Left ventricle myocardium superior (tissue), 1 donor: ENCODE measurements at regions not wholly inside any gene's neighbourhood (a gene's known extent, or its start where the extent isn't known, plus 50 kb on each side); places are given as distances from the start of the nearest gene placed in this dataset.

Source experiments
- ATAC-seq: fragments of 200-7000 bp; cut with Tn5 transposase; one replicate; pipeline ENCODE4 v1.9.1; 2020; ENCODE audit warnings: mild to moderate bottlenecking, moderate library complexity
- DNase-seq: peaks from one replicate; pipeline ENCODE4 v3.0.0-alpha.2; 2020
- intact Hi-C: fragments of 100-400 bp; cut with micrococcal nuclease; formaldehyde crosslinking; loops from one replicate; pipeline ENCODE4 v1.11.0; 2022
- donor health status: DM: no; HTN: yes; CAD: no; lungs with severe emphysema.

DNA sequence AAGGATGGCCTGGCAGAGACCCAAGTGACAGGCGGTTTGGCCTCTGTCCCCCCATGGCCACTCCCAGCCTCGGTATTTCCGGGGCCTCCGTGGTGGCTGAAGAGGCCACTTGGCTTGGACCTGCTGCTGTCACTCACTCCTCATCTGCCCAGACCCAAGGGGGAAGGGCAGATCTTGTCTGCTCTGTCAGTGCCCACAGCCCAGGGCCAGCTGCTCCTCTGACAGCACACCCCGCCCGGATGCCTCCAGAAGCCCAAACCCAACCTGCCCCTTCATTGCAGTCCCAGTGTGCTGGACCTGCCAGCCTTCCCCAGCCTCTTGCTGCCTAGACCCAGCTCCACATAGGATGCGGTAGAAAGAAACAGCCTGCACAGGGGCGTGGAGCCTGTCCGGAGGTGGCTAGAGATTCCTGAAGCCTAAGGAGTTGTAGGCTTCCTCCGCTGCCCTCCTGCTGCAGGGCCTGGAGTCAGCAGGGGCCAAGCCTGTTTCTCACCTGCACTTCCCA lies 52.0 kb downstream of the MAGEF1 start:
- ATAC-seq (no peak), DNase-seq (peak; percentile 36)
- intact Hi-C loops, result no loop called here

DNA sequence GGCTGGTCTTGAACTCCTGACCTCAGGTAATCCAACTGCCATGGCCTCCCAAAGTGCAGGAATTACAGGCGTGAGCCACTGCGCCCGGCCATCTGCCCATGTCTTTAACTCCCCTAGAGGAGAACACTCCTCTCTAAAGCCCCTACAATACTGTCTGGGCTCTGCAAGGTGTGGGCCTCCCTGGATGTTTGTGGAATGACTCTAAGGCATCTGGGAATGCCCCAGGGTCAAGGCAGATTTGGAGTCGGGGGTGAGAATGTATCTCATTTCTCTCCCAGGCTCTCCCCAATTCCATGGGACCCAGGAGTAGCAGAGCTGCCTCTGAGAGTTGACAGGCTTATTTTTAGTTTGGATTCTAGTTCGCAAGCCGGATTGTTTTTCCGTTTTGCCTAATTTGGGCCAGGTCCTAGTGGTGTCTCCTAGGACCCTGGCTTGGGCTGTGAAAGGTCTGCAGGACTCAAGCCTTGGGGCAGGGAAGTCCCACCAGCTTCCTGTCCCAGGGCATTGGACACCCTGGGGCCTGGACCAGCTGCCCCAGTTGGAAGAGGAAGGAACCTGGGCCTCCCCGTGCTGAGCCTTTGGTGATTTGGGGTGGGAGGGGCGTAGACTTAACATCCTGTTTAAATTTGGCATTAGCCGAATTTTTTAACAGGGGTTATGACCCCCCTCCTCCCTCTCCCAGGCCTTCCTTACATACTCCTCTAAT lies 53.5 kb downstream of the MAGEF1 start:
- DNase-seq, result peak; percentile 43

DNA sequence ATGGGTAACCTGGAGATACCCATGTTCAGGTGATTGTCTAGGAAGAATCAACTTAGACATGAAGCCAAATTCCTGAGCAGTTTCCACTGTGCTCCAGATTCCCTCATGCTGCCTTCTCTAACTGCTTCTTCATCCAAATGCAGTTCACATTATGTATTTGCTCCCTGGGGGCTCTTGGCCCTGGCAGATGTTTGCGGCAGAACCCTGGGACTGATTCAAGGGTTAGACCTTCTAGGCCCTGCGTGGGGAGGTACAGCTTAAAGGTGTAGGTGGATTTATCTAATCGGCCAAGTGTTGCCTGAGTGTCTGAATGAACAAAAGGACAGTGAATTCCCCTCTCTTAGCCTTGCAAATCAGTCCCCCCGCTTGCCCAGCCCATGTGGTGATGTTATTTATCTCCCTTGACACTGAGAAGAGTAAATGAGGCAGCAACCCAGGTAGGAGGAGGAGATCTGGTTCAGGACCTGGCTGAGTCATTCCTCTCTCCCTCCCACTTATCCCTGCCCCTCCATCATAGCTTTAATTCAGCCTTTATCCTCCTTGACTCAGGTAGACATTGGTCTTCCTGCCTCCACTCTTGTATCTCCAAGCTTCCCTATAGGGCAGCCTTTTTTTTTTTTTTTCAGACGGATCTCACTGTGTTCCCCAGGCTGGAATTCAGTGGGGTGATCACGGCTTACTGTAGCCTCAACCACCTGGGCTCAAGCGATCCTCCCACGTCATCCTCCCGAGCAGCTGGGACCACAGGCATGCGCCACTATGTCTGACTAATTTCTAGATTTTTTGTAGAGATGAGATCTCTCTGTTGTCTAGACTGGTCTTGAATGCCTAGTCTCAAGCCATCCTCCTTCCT lies 54.8 kb downstream of the MAGEF1 start:
- DNase-seq (peak; percentile 12), ATAC-seq (no peak)
- intact Hi-C loops, result no loop called here

More for the DNA sequence above, 53.5 kb downstream of the MAGEF1 start:
- intact Hi-C loops, result no loop called here
- ATAC-seq, result peak; percentile 63

DNA sequence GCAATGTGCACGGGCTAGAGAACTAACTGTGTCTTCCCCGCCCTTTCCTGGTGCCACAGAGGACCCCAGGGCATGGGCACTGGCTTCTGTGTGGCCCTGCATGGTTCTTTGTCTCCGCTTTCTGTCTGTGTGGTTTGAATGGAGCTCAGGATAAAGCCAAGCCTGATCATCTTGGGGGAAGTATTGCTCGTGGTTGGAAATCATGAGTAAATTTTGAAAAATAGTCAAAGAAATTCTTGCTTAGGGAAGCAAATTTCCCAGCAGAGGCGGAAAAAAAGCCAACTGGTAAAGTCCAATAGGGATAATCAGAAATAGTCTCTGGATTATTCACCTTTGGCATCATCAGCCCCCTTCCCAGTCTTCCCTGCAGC lies 55.4 kb downstream of the MAGEF1 start:
- no peak for ATAC-seq
- intact Hi-C loops, result no loop called here
- no peak for DNase-seq

DNA sequence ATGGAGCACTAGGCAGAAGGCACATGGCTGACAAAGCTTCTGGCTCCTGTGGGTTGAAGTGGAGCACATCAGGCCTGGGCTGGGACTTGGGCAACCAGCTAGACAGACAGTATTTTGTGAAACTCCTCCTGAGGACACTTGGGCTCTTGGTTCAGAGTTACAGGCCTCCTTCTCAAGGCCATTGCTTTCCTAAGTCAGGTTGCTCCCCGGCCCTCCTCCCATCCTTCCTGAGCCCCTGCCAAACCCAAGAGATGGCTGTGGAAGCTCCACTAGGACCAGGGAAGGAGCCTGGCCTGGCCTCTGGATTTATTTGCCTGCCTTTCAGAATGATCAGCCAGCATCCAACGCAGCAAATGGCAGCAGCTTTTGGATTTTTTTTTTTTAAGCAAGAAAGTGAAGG lies 56.3 kb downstream of the MAGEF1 start:
- ATAC-seq (no peak), DNase-seq (peak; percentile 7)

DNA sequence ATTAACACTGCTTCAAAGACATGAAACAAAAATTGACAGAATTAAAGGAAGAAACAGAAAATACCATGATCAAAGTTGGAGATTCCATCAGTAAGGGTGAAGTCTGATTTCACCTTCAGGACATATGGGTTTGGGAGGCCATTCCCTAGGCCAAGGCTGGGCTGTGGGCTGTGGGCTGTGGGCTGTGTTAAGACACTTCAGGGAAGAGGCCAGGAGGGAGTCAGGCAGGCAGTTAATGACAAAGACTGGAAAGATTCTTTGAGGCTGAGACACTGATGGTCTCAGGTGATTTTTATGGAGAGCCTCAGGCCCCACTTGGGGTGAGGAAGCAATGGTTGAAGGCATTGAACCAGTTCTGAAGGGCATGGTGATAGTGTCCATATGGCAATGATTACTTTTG lies 57.5 kb downstream of the MAGEF1 start:
- intact Hi-C loops, result no loop called here
- peak; percentile 7 for DNase-seq

More for the DNA sequence above, 56.3 kb downstream of the MAGEF1 start:
- intact Hi-C loops, result no loop called here

DNA sequence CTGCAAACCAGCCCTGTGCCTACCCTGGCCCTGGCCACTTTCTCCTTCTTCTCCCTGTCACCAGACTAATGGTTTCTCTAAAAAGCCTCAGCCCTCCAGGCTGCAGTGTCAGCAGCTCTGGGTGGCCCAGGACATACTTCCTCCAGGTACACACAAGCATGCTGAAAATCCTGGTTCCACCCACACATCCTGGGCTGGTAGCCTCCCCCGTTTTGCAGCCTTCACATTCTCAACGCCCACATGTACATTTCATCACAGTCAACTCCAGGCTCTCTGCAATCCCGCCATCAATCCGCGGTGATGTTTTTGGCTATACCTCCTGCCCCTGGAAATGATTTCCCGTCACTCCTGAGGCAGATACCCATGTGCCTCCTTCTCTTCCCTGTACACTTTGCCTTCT lies 59.4 kb downstream of the MAGEF1 start:
- no peak for ATAC-seq
- DNase-seq, result peak; percentile 11
- intact Hi-C loops, result no loop called here

More for the DNA sequence above, 57.5 kb downstream of the MAGEF1 start:
- no peak for ATAC-seq

DNA sequence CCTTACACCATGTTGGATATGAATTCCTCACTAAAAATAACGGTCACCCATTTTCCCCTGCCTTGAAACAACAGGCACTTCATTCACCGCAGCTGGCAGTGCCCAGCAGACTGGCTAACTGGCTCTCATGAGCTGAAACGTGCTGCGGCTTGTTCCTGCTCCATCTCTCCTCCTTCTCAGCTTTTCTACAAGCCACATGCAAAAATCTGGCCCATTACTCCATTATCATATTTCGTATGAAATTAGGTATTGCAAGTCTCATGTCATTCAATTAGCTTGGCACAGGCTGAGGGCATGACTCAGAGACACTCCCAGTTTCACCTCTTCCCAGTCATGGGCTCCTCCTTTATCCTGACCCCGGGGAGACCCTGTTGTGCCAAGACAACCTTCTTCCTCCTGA lies 60.0 kb downstream of the MAGEF1 start:
- peak; percentile 63 for ATAC-seq
- no peak for DNase-seq
- intact Hi-C loops, result no loop called here

DNA sequence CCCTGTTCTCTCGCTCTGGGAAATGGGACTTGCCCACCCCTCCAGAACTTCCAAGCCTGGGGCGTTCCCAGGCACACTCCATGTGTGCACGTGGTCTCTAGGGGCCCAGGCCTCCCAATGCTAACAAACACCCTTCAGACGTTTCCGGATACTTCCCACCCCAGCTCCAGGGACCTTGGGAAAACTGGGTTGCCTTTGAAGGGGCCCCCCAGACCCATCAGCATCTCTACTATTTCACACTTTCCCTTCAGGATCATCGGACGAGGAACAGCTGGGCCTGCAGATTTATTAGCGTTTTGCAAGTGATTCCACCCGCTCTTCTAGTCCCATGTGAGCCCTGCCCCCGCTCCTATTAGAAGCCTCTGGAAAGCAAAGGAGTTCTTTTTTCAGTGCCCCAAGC lies 63.2 kb downstream of the MAGEF1 start:
- intact Hi-C loops, result no loop called here
- DNase-seq (peak; percentile 23), ATAC-seq (peak; percentile 32)

DNA sequence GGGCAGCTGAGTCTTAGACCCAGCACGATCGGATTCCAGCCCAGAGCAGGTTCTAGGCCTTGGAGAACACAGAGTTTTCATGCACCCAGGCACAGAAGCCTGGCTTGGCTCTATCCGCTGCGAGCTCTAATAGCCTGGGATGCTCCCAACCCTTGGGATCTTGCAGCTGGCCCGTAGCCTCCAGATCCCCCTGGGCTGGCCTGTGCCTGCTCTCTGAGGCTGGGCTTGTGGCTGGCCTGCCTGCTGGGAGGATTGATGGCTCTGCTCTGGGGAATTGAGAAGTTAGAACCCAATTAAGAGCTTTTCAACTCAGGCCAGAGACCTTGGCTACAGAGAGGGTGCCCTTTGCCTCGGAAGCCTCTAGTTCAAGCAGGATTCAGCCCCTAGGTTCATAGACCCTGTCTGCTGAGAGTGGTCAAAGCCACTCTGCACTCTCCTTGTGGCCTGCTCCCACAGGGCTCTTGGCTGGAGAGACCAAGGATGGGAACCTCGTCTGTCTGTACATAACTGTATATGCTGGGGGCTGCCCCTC lies 64.4 kb downstream of the MAGEF1 start:
- intact Hi-C loops, result no loop called here
- ATAC-seq (peak; percentile 42), DNase-seq (peak; percentile 26)

DNA sequence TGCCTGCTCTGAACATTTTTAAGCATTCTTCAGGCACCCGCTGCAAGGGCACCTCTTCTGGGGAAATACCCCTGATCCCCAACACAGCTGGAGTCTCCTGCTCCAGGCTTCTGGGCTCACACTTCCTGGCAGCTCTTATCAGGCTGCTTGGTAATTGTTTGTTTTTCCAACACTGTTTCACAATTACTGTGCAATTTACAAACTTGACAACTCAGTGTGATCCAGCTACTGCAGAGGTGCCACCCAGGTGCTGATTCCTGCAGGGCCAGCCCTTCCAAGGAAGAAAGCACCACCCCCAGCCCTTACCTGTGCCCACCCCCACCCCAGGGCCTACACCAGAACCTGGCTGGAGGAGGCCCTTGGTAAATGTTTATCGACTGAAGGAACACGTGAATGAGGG lies 66.5 kb downstream of the MAGEF1 start:
- ATAC-seq, result no peak
- intact Hi-C loops, result no loop called here
- DNase-seq, result no peak

DNA sequence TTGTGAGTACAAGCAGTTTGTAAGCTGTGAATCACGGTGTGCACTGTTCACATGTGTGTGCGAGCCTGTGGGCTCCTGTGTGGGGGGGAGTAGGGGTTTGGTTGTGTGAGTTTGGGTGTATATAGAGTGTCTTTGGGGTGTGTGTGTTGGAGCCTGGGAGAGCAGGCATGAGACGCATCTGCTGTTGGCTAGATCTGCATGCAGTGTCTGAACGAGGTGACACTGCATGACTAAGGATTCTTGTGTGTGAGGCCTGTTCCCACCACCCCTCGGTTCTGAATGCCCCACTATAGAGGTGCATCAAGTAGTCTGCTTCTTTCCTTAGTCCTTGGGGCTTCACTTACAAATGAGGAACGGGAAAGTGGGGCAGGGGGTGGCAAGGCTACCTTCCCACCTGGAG lies 68.4 kb downstream of the MAGEF1 start:
- no peak for DNase-seq

DNA sequence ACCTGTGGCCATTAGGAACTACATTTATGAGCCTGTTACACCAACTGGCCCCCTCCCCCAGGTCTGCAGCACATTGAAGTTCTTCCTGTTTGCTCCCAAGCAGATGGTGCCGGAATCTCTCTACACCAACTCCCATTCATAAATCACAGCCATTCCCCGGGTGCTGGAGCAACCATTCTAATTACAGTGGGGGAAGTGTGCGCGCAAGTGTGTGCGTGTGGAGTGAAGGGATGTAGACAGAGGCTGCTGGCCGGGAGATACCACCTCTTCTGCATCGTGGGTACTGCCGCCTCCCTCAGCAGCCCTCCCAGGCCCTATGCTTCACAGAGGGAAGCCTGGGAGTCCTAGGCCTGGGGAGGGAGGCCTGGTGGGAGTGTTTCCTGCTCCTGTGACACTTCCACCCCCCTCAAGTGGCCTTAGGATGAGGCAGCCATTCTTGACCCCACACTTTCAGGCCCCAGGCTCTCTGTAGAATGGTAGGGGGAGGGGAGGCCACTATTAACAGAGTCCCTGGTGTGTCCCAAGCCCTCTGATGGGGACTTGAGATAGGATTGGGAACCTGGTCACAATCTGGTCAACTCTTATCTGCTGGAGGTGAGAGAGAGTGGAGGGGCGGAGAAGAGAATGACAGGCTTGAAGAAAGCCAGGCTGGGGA lies 69.1 kb downstream of the MAGEF1 start:
- DNase-seq (no peak), ATAC-seq (no peak)
- intact Hi-C loops, result no loop called here

More for the DNA sequence above, 68.4 kb downstream of the MAGEF1 start:
- no peak for ATAC-seq
- intact Hi-C loops, result no loop called here

DNA sequence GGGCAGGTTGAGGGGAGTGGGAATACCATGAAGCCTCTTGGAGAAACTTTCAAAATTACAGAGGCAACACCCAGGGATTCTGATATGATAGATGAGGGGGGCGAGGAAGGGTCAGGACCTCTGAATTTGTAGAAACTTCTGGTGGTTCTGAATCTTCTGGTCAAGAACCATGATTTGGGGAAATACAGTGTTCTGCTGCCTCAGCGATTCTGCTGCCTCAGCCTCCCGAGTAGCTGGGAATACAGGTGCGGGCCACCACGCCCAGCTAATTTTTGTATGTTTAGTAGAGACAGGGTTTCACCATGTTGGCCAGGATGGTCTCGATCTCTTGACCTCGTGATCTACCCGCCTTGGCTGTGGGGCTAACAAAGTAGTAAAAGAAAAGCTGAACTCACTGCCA lies 70.4 kb downstream of the MAGEF1 start:
- intact Hi-C loops, result no loop called here
- DNase-seq (no peak), ATAC-seq (no peak)

DNA sequence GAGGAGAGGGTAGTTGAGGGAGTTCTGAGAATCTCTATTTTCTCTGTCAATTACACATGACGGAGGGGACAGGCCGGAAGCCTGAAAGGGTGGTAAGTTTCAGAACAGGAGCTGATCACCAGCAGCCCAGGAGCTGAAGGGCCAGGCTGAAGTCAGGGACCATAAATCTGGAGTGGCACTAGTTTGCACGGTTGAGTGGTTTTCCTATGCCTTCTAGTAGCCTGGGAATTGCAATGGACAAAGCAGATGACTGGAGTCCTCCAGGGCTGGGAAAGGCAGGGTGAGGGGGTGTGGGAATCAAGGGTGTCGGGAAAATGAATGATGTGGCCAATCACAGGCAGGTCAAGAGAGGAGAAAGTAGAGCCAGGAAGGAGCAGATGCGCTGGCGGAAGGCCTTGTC lies 72.5 kb downstream of the MAGEF1 start:
- no peak for ATAC-seq
- intact Hi-C loops, result no loop called here
- DNase-seq, result no peak

DNA sequence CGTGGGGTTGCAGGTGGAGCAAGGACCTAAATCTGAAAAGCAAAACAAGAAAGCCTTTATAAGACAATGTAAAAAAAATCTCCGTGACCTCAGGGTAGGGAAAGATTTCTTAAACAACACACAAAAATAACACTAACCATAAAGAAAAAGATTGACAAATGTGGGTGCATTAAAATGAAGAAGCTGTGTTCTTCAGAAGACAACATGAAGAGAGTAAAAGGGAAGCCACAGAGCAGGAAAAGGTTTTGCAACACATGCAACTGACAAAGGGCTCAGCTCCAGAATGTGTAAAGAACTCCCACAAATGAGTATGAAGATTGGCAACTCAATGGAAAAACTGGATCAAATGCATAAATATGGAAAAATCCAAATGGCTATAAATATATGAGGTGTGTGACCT lies 74.2 kb downstream of the MAGEF1 start:
- intact Hi-C loops, result no loop called here
- DNase-seq, result no peak
- no peak for ATAC-seq

DNA sequence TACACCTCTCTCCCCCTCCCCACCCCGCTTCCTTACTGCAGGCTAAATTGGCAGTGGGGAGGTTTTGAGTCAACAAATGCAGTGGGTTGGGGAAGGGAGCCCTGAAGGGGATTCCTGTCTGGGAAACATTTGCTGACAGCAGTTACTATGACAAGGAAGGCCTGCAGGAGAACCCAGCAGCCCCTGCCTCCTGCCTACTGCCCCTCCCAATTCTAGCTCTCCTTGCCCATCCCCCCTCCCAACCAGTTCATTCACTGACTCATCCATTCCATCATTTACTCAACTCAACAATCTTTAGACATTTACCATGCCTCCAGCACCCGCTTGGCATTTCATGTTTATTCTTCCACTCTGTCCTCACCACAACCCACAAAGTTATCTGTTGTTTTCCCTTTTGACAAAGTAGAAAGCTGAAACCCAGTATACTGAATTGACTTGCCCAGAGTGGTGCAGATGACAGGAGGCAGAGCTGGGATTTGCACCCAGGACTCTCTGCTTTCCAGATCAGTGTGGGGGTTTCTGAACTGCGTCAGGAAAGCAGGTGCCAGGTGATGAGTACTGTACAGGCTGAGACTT lies 75.0 kb downstream of the MAGEF1 start:
- intact Hi-C loops, result no loop called here
- DNase-seq (no peak), ATAC-seq (no peak)

DNA sequence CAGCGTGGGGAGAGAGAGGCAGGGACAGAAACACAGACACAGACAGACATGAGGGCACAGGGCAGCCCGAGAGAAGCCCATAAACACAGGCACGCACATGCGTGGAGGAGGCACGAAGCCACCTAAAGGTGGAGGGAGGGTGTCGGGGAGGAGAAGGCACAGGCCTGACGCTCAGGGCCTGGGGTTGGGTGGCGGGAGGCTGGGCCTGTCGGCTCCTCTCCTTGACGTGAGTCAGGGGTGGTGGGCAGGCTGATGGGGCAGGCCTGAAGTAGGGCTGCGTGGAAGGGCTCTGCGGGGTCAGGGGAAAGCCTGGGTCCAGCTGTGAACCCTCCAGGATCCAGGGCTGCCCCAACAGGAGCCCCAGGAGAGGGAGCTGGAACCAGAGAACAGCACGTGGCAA lies 74.2 kb downstream of the EPHB3 start:
- DNase-seq (no peak), ATAC-seq (no peak)
- intact Hi-C loops, result no loop called here

DNA sequence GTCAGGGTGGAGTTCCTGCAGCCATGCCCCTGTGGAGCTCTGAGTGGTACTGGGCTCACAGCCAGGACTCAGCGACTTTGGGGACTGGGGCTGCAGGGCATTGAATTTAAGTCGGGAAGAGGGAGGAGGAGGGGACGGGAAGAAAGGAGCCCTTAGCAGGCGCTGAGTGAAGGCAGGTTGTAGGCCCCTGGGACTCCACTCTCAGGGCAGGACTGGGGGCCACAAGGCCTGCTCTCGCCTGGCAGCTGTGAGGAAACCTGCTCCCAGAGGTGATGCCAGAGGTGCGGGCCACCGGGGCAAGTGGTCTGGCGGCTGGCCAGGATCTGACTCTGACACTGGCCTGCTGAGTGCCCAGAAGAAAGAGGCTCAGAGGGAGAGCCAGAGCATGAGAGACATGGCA lies 73.5 kb downstream of the EPHB3 start:
- peak; percentile 65 for ATAC-seq
- peak; percentile 69 for DNase-seq
- intact Hi-C loops, result no loop called here

DNA sequence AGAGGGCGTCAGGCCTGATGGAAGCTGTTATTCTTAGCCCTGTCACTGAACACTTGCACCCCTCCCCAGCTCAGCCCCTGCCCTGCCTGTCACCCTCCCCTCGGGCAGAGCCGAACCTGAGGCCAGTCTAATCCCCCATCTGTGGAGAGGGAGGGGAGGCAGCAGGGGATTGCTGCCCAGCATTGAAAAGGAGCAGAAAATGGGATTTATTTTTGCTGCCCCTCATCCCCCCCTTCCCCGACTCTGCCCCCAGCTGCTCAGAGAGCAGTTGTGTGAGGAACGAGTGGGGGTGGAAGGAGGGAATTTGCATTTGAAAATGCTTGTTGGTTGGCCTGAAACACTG lies 71.6 kb downstream of the EPHB3 start:
- DNase-seq (no peak), ATAC-seq (peak; percentile 51)
- intact Hi-C loops, result no loop called here
